T-helper 22 cell (primary cell): ENCODE measurements at regions not wholly inside any gene's neighbourhood (a gene's known extent, or its start where the extent isn't known, plus 50 kb on each side); places are given as distances from the start of the nearest gene placed in this dataset.

Experiments
- DNase-seq: peaks from one replicate; pipeline ENCODE4 v3.0.0-alpha.2; 2020; ENCODE audit warnings: low read depth

DNA sequence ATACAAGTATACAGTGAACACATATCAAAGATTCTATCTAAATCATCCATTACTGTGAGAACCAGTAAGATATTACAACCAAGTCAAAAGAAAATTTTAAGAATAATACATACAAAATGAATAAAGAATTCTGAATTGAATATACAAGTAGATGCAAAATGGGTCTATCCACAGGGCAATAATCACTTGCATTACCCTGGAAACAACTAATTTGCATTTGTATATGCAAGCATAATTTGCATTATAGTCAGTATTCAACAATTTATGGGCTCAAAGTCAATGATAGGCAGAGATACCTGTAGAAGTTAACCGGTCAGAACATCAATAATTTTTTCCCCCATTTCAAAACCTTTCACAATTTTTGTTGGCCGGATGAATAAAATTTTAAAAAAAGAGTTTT, 512.2 kb upstream of the ALCAM start:
- DNase-seq = no peak

DNA sequence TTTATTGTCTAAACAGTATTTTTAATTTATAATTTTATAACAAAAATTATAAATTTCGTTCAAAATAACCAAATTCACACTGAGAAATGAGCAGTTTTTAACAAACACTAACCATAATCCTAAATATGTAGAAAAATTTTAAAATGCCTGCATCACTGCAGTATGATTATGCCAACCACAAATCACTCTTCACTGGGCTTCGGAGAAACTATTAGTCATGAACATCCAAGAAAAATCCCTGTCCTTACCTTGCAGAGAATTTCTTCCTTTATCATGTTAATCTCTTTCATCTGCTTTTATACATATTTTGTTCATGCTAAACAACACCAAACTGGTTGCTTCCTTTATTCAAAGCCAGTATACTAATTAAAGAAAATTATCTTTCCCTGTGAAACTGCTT, 511.0 kb upstream of the ALCAM start:
- DNase-seq = no peak

DNA sequence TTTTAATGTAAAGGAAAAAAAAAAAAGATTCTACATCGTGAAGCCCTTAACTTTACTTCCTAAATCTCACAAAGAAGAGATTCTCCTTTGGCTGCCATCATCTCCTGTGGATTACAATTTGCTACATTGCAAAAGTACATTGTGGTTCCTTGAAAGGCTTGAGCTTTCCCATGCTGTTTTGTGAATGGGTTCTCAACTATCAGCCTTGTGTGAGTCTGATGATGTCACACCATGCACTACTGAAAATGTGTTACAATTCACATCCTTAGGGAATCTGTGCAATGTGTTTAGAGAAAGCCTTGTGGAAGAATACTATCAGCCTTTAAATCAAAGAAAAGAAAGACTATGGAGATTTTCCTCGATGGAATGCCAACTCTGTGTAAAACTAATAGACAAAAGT, 510.0 kb upstream of the ALCAM start:
- no peak for DNase-seq

DNA sequence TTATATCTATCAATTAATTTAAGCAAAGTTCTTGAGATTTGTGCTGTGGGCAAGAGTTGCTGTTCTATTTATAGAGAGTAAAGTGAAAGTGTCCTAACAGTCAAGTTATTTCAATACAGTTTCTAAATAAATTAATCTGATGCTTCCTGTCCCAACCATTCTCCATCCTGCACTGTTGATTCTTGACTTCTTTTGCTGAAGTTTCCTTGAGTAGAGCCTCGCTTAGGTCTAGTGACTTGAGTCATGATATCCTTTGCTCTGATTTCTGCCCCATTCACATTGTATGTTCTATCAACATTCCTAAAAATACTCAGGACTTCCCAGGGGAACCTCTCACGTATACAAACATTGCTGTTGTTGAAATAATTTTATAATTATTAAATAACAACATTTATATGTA, 498.4 kb upstream of the ALCAM start:
- DNase-seq = no peak

DNA sequence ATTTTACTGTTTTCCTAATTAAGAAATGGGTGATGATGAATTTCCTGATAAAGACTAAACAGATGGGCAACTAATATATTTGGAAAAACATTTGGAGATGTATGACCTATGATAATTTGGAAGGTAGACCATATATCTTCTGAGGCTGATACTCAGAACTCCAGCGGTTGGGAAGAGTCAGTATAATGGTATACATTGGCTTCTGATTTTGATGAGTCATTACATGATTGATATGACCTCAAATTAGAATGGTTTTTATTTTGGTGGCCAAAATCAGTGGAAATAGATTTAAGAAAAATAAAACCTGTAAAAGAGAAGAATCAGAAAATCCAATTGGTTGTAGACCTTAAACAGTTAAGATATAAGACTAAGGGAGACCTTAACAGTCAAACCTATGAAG, 496.4 kb upstream of the ALCAM start:
- no peak for DNase-seq

DNA sequence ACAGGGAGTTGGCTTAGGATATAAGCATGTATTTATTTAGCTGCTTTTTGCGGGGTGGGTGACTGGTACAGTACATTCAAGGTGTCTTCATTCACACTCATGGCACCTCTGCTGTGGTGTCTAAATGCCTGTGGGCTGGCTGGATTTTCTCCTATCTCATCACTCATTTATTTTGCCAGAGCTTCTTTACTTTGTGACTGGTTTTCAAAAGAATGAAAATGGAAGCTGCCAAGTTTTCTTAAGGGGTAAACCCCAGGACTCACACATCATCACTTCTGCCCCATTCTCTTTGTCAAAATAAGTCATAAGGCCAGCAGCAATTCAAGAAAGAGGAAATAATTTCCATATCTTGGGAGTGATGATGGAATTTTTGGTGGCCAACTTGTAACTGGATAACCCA, 493.4 kb upstream of the ALCAM start:
- DNase-seq = no peak

DNA sequence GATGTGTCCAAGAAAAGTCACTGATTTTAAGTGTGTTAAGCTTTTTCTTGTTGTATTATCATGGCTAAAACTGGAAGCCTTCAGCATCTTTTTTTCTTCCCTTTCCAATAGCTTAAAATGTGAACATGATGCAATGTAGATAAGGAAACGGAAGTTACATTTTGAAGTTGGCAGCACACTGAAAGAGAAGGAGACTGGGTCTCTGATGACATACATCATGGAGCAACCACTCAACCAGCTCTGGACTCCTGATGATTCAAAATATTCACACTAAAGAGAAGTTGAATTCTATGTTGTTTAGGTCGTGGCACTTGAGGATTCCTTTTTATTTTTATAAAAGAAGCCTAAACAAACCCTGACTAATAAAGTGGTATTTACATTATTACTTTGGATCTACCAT, 488.3 kb upstream of the ALCAM start:
- DNase-seq = no peak

DNA sequence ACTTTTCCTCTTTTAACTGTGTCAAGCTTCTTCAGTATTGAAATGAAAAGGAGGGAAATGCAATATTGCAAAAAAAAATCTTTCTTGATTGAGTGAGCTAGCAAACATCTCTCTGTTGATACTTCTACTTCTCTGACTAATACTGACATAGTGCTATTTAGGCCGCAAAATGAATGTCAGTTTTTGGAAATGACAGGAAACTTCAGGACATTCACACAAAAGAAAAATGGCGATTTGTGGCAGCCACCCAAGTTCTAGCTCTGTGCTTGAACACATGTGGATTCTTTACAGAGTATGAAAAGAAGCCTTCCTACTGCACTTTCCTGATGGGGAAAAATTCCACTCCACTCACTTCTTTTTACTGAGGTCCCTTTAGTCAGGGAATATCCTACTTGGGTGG, 486.8 kb upstream of the ALCAM start:
- no peak for DNase-seq

DNA sequence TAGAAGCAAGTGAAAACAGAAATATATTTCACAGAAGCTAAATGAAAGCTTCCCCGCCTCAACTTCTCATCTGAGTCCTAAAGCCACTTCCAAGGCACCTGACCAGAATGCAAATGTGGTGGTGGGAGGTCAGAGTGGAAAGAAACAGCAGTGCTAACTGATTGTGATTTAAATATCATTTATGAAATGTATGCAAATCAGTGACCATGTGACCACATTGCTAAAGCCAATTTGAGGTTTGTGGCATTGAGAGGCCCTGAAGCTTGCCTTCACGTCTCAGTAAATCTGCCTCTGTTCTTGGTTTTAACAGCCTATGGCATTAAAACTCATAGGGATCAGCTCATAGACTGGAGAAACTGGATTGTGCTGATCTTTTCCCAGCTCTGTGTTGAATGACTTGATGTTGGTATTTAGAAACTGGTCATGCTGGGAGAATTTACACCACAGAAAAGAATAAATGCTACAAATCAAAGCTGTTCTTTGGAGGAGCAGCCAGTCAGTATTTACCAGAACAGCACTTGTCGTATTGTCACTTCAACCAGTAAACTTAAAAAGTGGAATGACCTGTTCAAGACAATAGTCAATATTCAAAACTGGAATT, 481.4 kb upstream of the ALCAM start:
- DNase-seq = no peak

DNA sequence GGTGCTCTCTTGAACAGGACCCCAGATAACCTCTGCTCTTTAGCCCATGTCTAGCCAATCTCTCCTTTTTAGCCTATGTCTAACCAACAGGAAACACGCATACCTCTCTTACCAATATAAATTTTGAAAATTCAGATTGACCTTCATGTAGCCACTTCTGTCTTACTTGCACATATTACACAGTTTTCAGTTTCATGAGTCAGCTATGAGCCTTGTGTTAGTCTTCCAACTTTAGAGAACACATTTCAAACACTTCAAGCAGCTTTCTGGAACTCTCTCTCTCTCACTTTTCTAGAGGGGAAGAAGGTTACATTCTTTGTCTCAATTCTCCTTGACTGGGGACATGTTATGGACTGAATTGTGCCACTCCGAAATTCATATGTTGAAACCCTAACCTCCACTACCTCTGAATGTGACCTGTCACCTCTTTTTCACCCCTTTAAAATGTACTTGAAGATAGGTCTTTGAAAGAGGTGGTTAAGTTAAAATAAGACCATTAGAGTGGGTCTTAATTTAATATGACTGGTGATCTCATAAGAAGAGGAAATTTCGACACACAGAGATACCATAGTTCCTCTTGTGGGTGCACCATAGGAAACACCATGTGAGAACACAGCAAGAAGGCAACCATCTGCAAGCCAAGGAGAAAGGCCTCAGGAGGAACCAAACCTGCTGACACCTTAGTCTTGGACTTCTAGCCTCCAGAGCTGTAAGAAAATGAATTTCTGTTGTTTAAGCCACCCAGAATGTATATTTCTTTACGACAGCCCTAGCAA, 480.3 kb upstream of the ALCAM start:
- no peak for DNase-seq

DNA sequence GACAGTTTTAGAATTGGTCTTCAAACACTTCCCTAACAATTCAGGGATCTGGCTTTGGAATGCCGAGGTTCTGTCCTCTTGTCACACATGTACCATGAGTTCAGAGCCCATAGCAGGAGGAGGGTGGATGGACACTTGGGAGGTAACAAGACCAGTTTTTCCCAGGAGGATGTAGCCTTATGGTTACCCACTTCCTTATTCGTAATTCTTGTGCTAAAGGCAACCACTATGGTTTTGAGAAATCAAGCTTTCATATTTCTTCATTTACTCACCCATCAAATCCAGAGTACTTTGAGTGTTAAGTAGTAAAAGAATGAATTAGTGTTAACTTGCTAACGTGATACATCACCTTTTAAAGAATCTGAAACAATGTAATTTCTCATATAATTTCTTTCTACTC, 479.6 kb upstream of the ALCAM start:
- DNase-seq = no peak

DNA sequence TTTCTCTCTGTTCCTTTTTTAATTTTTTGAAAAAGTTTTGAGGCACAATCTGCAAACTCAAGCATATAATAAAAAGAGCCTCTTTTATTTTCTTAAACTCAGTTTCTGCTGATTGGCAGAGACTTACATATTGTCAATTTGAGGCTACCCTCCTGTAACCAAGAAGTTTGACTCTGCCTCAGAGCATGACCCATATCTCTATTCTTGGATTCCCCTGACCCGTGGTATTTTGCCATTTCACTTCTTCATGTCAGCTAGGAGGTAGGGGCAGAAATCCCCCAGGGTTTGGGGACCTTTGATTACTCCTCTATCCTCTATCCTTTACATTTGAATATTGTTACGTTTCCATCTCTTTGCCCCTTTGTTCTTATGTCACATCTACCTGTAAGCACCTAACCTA, 479.1 kb upstream of the ALCAM start:
- DNase-seq = no peak

DNA sequence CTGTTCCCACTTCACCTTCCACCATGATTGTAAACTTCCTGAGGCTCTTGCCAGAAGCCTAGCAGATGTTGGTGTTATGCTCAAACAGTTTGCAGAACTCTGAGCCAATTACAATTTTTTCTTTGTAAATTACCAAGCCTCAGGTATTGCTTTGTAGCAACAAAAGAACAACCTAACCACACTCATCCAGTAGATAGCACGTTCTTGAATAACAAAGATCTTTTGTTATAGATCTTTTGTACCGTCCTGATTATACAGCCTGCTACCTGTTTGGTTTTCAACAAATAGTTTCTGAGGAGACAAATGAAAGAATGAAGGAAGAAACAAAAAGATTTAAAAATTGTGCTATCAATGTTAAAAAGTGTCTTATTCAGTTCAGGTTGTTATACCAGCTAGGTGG, 474.7 kb upstream of the ALCAM start:
- DNase-seq = no peak

DNA sequence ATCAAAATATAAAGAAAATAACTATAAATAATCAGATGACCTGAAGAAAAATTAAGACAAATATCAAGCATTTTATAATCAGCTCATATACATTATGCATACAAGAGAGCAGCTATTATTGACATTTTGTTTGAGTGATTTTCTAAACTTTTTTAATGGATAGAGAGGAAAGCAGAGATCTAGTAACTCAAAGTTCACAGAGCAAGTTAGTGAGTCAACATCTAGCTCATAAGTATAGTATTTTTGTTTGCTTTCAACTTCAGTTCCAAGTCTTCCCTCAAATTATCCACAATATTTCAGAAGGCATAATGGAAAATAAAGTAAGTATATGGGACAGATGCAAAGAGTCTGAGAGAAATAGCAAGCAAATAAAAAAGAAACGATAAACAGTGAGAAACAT, 470.1 kb upstream of the ALCAM start:
- DNase-seq = no peak

DNA sequence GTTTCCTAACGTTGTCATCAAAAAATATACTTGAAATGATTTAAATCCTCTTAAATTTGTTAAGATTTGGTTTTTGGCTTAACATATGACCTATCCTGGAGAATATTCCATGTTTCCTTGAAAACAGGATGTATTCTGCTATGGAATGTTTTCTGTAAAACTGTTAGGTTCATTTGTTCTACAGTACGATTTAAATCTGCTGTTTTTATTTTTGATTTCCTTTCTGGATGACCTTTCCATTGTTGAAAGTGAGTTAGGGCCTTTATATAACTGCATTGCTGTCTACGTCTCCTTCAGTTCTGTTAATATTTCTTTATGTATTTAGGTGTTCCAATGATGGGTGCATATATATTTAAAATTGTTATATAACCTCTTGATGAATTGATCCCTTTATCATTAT, 465.3 kb upstream of the ALCAM start:
- DNase-seq = no peak

DNA sequence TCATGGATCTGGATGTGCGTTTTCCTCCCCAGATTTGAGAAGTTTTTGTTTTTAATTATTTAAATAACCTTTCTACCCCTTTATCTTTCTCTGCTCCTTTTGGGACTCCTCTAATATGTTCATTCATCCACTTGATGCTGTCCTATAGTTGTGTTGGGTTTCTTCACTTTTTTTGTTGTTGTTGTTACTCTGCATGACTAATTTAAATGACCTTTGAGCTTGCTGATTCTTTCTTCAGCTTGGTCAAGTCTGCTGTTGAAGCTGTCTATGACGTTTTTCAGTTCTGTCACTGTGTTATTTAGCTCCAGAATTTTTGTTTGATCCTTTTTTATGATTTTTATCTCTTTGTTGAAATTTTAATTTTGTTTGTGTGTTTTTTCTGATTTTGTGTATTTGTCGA, 463.6 kb upstream of the ALCAM start:
- DNase-seq = no peak

DNA sequence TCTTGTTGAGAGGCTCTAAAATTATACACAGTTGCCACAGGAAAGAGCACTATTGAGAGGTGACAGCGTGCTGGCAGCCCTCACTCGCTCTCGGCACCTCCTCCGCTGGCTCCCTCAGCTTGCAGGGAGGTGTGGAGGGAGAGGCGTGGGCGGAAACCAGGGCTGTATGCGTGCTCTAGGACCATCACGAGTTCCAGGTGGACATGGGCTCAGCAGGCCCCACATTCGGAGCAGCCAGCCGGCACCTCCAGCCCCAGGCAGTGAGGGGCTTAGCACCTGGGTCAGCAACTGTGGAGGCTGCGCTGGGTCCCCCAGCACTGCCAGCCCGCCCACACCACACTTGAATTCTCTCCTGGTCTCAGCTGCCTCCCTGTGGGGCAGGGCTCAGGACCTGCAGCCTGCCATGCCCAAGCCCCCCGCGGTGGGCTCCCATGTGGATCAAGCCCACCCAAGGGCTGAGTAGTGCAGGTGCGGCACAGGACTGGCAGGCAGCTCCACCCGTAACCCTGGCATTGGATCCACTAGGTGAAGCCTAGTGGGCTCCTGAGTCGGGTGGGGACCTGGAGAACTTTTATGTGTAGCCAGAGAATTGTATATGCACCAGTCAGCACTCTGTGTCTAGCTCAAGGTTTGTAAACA, 460.6 kb upstream of the ALCAM start:
- DNase-seq = no peak

DNA sequence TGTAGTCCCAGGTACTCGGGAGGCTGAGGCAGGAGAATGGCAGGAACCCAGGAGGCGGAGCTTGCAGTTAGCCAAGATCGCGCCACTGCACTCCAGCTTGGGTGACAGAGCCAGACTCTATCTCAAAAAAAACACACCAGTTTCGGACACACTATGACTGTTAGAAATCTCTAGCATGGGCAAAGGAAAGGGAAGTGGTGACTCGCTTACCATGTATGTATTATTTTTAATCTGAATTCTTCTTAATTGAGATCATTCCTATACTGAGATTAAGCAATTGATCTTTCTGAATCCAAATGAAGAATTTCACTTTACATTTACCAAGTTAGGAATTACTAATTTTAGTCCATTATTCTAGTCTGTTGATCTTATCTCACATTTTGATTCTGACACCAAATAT, 459.2 kb upstream of the ALCAM start:
- DNase-seq = no peak

DNA sequence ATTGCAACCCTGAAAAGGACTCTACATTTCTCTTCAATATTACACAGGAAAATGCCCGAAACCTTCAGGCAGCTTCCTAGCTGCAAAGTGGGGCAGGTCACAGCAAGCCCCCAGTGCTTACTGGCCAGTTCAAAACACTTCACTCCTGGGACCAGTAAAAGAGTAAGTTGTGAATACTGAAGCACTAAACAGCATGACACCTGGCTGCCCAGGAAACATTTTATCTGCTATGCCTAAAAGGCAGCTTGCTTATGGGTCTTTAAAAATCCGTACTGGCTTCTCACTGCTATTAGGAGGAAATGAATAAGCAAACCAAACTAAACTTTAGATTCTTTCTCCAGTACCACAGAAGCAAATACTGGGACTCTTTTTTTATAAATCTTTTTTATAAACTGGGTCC, 457.9 kb upstream of the ALCAM start:
- no peak for DNase-seq

DNA sequence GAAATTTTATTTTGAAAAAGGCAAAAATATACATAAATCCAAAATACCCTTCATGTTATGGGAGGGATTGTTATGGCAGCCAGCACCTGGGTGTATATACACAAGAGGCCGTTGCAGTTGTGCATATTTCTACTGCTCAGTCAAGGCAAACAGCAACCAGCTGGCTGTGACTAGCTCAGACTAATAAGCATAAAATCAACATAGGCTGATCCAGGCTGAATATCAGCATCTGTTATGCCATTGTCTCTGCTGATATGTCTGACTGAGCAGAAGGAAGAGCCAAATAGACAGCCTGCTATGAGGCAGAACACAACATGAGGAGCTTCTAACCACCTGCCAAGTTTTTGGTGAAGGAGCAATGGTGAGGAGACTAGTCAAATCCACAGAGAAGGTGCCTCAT, 457.5 kb upstream of the ALCAM start:
- DNase-seq = no peak

DNA sequence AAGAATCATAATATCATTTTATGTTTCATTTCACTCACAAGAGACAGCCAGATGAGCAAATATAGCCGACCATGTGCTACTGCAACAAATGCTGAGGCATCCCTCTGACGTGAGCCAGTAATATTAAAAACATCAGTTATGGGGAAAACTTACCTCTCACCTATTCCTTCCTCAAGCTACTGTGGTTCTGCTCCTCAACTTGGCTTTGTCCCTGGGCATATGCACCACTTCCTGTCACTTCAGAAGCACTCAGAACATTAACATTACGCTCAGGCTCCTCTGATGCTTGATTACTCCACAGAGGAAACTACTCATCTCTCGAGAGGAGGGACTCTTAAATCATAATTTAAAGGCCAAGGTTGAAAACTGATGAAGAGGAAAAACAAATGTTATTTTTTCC, 457.0 kb upstream of the ALCAM start:
- DNase-seq = no peak

DNA sequence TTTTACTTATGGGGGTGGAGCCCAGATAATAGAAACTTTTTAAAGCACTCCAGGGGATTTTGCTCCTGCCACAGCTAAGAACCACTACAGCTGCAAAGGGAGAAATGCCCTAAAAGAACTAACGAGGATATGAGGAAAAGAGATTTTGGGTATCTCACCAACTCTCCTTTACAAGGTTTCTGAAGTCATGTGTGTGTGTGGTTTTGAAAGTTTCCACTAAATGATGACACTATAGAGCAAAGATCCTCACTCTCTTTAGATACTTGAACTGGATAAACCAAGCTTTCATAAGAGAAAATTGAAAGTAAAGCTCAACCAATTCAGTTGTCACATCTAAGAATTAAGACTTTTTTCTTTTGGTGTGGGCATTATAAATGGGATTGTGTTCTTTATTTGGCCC, 455.3 kb upstream of the ALCAM start:
- no peak for DNase-seq

DNA sequence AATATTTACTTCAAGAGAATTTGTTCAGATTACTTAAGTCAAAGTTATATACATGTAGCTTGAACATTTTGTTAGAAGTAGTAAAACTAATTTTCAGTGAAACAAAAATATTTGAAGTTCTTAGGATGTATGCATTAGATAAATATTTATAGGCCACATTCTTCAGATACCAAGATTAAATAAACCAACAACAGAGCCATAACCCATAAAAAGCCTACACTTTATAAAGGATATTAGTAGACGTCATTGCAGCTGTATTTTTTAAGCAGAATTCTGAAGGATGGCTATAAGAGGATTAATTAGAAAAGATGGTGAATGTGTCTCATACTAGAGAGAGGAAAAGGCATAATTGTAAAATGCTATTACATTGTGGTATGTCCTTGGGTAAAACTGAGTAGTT, 449.7 kb upstream of the ALCAM start:
- no peak for DNase-seq

DNA sequence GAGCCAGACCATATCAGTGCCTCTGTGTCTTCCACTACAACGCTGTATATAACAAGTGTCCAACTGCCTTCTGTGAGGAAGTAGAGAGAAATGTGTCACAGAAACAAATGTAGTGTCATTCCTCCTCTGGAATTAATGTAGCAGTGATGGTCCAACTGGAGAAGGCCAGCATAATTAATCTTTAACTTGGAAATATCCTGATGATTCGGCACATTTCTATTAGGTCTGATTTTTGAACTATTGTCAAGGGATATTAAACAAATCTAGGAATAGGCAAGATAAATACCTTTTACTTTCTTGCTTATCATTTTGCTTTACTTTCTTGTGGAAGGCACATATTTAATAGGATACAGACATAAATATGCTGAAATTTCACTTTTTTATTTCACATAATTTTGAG, 446.2 kb upstream of the ALCAM start:
- no peak for DNase-seq
